GM18867 (cell line): ENCODE measurements at regions not wholly inside any gene's neighbourhood (a gene's known extent, or its start where the extent isn't known, plus 50 kb on each side); places are given as distances from the start of the nearest gene placed in this dataset.
"Not testable (repeated sequence)": the region's sequence is repeated elsewhere in the genome, so short reads cannot be mapped to it uniquely, and the experiment has no call there.

Experiments used
- ATAC-seq: cut with Tn5 transposase; IDR thresholded peaks from one replicate; pipeline ENCODE4 v1.9.1; 2021; ENCODE audit warnings: mild to moderate bottlenecking, moderate library complexity; ENCODE audit not compliant: unreplicated experiment

DNA sequence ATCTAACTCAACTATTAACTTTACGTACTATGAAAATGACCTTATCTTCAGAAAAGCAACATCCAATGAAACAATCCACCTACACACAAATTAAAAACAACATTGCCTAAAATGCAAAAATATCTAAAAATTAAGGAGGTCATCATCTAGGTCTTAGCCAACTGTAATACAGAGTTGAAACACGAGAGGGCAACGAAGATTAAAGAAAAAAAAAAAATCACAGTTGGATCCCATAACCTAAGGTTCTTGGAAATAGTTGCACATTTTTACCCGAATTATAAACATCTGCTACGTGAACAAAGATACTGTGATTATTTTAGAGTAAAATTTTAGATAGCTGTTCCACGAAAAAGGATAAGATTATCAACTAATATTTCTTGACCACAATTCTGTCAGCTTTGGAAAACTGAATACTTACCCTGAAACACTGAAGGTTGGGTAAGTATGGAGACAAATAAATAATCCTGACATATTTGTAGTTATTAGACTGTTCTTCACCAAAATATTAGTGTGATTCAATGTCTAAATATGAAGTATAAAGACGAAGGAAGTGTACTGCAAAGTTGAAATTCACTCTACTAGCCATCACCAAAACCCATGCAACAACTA, 88.0 kb upstream of the AK4 start:
- no peak for ATAC-seq

GRCh38 chr1:65062339-65062738, 85.7 kb upstream of the AK4 start:
- ATAC-seq: no peak

GRCh38 chr1:65063025-65063424, 85.0 kb upstream of the AK4 start:
- no peak for ATAC-seq

DNA sequence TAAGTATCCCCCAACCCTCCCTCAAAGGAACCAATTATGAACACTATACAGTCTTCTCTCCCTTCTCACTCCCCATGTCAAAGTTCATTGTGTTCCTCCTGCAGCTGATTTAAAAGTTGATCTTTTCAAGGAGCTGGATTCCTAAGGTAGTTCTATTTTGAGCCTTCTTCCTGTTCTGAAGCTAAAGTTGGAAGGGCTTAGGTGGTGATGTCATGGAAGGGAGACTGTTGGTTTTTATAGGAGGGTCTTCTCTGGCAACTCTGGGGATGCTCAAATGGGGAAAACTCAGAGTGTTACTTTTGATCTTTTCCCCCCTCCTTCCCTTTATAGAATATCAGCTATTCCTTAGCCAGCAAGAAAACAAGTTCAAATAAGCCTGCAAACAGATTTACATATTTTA, 83.0 kb upstream of the AK4 start:
- ATAC-seq: no peak

DNA sequence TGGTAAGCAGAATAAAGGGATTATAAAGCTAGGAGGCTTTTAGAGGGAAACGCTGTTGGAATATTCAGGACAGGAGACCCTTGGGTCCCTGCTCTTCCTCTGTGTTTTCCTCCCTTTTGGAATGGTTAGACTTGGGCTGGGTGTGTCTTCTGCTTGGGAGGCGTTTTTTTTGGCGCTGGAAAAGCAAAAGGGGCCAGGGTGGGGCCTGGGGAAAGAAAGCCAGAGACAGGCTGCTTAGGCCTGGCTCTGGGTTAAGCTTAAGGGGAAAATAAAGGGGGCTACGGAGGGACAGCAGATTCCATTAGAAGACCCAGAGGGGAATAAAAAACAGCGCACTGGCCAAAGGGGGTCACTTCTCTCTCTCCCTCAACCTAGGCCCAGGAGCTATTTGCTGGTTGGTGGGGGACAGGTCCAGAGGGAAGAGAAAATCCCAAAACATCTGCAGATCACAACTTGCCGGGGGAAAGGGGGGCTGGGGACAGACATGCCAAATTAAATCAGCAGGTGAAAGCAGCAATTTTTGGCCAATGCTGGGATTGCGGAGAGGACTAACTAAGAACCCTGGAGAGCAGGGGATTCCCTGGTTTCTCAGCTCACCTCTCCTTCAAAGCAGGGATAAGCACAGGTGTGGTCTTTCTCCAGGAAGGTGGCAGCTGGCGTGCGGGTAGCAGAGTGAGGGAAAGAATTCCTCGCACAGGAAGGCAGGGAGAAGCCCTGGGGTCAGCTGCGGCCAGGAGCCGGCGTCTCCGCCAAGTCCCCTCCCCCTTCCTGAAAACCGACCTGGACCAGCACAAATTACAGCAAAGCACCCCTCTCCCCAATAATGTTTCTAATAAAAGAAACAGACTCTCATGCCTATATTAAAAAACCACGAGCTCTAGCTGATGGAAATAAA, 82.2 kb upstream of the AK4 start:
- ATAC-seq: no peak

DNA sequence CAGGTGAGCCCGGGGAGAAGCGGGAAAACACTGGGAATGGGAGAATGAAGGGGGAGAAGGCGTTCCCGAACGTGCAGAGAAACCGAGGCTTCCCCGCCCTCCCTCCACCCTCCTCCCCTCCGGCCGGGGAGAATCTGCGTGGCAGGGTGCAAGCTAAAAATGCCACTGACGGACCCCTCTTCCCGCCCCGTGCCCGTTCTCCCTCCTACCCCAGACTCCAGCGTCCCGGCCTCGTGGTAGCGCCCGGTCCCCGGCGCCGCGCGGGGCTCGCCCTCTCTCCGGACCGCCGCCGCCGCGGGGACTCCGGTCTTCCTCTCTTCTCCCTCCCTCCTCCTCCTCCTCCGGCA, 81.6 kb upstream of the AK4 start:
- peak; percentile 13 for ATAC-seq

GRCh38 chr1:65066766-65067490, 81.1 kb upstream of the AK4 start:
- ATAC-seq: peak; percentile 68

GRCh38 chr1:65067491-65068201, 80.4 kb upstream of the AK4 start:
- ATAC-seq: peak; percentile 34

DNA sequence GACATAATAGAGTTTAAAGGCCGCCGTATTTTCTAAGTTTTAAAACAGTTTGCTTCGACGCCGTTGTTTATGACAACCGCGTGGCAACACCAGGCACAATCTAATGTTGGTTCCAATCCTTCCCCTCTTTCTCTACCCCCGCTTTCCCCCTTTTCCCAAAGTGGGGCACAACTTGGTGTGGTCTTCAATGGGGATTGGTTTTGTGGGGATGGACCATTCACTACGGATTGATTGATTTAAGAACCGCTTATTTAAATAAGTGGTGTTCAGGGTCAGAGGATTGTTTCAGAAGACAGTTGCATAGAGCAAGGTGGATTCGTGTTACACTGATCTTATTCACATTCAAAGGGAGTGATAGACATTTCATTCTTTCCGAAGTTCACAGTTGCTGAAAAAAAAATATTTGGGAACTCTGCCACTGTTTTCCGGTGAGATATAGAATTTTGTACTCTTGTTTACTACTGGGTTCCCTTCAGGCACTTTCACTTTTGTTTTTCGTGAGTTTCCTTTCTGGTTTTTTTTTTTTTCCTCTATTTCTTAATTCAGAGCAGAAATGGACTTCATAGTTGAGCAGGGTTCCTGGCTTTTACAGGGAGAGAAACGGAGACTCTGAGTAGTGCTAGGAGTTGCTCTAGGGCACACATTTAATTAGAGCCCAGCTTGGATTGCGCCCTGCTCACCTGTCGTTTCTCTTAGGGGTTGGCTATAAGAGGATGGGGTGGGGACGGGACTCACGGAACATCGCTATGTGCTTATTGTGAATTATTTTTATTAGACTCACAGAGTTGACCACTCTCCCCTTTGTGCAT, 79.6 kb upstream of the AK4 start:
- peak; percentile 5 for ATAC-seq

- no peak for ATAC-seq
These were observed 78.9 kb upstream of the AK4 start for GRCh38 chr1:65069011-65069565.

DNA sequence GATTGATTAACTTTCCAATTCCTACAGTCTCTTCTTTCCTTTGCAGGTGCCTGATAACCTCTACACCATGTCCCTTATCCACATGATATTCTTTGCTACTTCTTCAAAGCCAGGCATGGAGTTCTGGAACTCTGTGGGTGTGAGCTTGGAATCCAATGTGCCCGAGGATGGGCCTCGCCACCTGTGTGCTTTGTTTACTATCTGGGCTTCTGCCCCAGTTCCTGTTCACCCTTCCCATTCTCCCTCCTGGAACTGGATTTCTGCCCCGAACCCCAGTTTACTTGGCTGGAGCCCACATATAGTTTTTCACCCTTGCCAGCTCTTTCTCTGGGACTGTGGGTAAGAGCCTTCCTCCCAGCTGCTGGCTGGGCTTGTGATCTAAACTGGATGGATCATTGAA, 75.2 kb upstream of the AK4 start:
- no peak for ATAC-seq

DNA sequence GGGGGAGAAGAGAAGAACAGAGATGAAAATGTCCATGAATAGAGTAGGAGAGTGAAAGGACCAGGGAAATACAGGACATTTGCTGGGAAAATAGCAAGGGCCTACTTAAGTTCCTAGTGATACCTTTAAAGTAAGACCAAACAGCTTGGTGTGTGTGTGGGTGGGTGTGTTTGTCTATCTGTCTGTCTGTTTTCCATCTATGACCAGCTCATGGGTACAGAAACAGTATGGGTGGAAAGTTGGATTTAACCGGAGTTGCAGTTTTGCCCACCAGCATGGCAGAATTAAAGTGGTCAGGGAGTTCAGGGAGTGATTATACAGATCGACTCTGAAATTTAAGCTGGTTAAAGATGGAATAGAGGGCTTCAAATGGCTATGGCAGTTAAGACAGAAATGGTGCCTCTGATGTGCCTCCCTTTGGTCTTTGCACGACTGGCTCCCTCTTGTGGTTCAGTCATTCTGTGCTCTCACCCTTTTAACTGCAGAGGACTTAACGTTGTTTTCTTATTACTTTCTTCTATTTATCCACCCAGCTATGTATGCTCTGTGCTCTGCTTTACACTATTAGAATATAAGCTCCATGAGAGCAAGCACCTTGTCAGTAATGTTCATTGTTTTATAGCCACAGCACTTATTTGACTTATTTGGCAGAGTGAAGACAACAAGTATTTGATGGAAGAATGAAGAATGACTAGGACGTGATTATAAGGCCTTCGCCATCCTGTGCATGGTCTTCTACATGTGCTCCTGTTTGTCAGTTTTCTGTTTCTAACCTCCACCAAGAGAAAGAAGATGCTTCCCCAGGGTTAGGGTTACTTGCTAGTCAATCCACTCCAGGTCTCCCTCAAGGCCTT, 72.7 kb upstream of the AK4 start:
- ATAC-seq: peak; percentile 86

GRCh38 chr1:65077369-65077768, 70.6 kb upstream of the AK4 start:
- no peak for ATAC-seq

DNA sequence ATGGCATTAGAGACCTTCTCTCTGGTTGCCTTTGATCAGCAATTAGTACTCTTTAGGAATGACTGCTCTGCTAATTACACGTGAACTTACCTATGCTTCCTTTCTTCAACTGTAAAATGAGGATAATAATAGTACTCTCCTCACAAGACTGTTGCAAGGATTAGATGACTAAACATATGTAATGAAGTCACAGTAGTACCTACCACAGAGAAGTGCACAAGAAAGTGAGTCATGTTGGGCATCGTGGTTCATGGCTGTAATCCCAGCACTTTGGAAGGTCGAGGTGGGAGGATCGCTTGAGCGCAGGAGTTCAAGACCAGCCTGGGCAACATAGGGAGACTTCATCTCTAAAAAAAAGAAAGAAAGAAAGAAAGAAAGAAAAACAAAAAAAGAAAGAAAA, 68.1 kb upstream of the AK4 start:
- ATAC-seq: no peak

GRCh38 chr1:65082346-65083040, 65.5 kb upstream of the AK4 start:
- no peak for ATAC-seq

GRCh38 chr1:65083263-65083896, 64.6 kb upstream of the AK4 start:
- ATAC-seq: no peak

- no peak for ATAC-seq
These were observed 63.9 kb upstream of the AK4 start for GRCh38 chr1:65084066-65084465.

- not testable (repeated sequence) for ATAC-seq
These were observed 60.5 kb upstream of the AK4 start for GRCh38 chr1:65087519-65087918.
